ENCODE measurements at regions not wholly inside any gene's neighbourhood (a gene's known extent, or its start where the extent isn't known, plus 50 kb on each side); places are given as distances from the start of the nearest gene placed in this dataset.
"Not testable (repeated sequence)": the region's sequence is repeated elsewhere in the genome, so short reads cannot be mapped to it uniquely, and the experiment has no call there.

GRCh38 chr7:19957664-19958063 lies 184.2 kb upstream of the TMEM196 start:
- H3K9me3 ChIP-seq = no peaks in the 10 kb centered on the region

GRCh38 chr7:19954166-19954565 lies 180.7 kb upstream of the TMEM196 start:
- H3K4me1 ChIP-seq; H3K27me3 ChIP-seq; H3K4me3 ChIP-seq; H3K9ac ChIP-seq (ENCODE audit: low read depth in 2 of 2, low read length in 2 of 2); H3K36me3 ChIP-seq; DNase-seq; intact Hi-C loops (cut with DNase I); H3K9me3 ChIP-seq; H3K27ac ChIP-seq: not testable (repeated sequence)

More at GRCh38 chr7:19957664-19958063, 184.2 kb upstream of the TMEM196 start:
- no peak for TF ChIP-seq CTCF (IDR thresholded peaks at IDR 0.05)
- Histone ChIP-seq H3K4me1 (no peaks in the 10 kb centered on the region), H3K27me3 (no peaks in the 10 kb centered on the region), H3K9ac (ENCODE audit: low read depth in 2 of 2, low read length in 2 of 2) (no peak overlapping the region), H3K4me3 (no peak overlapping the region), H3K27ac (no peak overlapping the region), H3K36me3 (no peaks in the 10 kb centered on the region)
- DNase-seq = no peak
- intact Hi-C loops (cut with DNase I) = no loop called here

GRCh38 chr7:19953411-19953810 lies 180.0 kb upstream of the TMEM196 start:
- H3K4me3 ChIP-seq; DNase-seq; H3K4me1 ChIP-seq; H3K9me3 ChIP-seq; H3K27ac ChIP-seq; H3K27me3 ChIP-seq; H3K36me3 ChIP-seq; H3K9ac ChIP-seq (ENCODE audit: low read depth in 2 of 2, low read length in 2 of 2); intact Hi-C loops (cut with DNase I): not testable (repeated sequence)

GRCh38 chr7:19948160-19948559 lies 174.7 kb upstream of the TMEM196 start:
- intact Hi-C loops (cut with DNase I) = no loop called here
- no peak for DNase-seq
- Histone ChIP-seq H3K4me1 (no peaks in the 10 kb centered on the region), H3K36me3 (no peaks in the 10 kb centered on the region), H3K4me3 (no peak overlapping the region), H3K9ac (ENCODE audit: low read depth in 2 of 2, low read length in 2 of 2) (no peak overlapping the region), H3K9me3 (no peaks in the 10 kb centered on the region), H3K27me3 (no peaks in the 10 kb centered on the region), H3K27ac (no peak overlapping the region)
- no peak for TF ChIP-seq CTCF (IDR thresholded peaks at IDR 0.05)

- H3K4me1 ChIP-seq = no peaks in the 10 kb centered on the region
- intact Hi-C loops (cut with DNase I) = no loop called here
- H3K9me3 ChIP-seq = no peaks in the 10 kb centered on the region
- H3K9ac ChIP-seq (ENCODE audit: low read depth in 2 of 2, low read length in 2 of 2) = no peak overlapping the region
- H3K36me3 ChIP-seq = no peaks in the 10 kb centered on the region
- DNase-seq = no peak
- no peaks in the 10 kb centered on the region for H3K27me3 ChIP-seq
- no peak overlapping the region for H3K27ac ChIP-seq
- H3K4me3 ChIP-seq = no peak overlapping the region
- no peak for TF ChIP-seq CTCF (IDR thresholded peaks at IDR 0.05)
Measured at GRCh38 chr7:19944363-19945120, 171.1 kb upstream of the TMEM196 start.

GRCh38 chr7:19939746-19940145 lies 166.3 kb upstream of the TMEM196 start:
- no peak overlapping the region for H3K4me3 ChIP-seq
- H3K9me3 ChIP-seq = no peaks in the 10 kb centered on the region
- no peaks in the 10 kb centered on the region for H3K36me3 ChIP-seq
- H3K4me1 ChIP-seq = no peaks in the 10 kb centered on the region
- TF ChIP-seq CTCF (IDR thresholded peaks at IDR 0.05) = no peak
- no peak overlapping the region for H3K27ac ChIP-seq
- no peak overlapping the region for H3K9ac ChIP-seq (ENCODE audit: low read depth in 2 of 2, low read length in 2 of 2)
- no peaks in the 10 kb centered on the region for H3K27me3 ChIP-seq
- no peak for DNase-seq
- intact Hi-C loops (cut with DNase I) = no loop called here
